HG03469 (cell line): ENCODE measurements at regions not wholly inside any gene's neighbourhood (a gene's known extent, or its start where the extent isn't known, plus 50 kb on each side); places are given as distances from the start of the nearest gene placed in this dataset.

ENCODE experiments used
- ATAC-seq: cut with Tn5 transposase; IDR thresholded peaks from one replicate; pipeline ENCODE4 v1.9.1; 2021; ENCODE audit warnings: mild to moderate bottlenecking, moderate library complexity, moderate number of reproducible peaks; ENCODE audit not compliant: unreplicated experiment

DNA sequence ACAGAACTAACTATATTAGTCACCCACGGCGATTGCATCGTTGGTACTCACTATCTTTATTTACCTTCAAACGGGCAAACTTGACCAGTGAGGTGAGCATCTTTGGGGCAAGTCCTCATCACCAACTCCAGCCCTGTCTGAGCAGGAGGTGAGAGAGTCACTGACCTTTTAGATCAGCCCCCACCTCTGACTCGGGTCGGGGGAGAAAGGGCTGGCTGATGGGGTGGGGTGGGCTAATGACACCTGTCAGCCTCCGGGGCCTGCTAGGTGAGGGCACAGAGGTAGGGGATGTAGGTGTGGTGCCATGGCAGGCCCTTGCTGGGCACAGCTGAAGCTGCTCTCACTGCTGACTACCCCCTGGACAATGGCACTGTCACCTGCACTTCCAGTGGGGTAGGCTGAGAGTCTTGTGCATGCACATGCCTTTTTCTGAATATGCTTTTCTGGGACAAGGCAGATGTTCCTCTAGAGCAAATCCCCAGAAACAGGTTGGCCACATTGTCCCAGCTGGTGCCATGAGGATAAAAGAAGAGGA is 359.5 kb upstream of the MKI67 start:
- ATAC-seq: no peak

DNA sequence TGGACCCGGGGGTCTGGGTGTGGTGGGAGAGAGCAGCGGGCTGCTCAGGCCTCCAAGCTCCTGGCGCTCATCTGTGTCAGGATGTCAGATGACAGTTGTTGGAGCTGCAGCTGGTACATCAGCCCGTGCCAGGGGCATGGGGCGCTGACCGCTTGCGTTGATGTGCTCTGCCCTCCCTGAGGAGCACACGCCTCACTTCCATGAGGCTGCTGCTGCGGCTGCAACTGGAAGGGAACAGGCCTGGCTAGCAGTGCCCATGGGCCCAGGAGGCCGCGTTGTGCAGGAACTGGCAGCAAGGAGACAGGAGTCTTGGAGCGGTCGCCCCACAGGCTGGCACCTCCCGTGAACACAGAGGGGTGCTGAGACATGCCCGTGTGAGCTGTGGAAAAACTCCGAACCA is 361.3 kb upstream of the MKI67 start:
- ATAC-seq: no peak

GRCh38 chr10:128489324-128490247 is 363.4 kb upstream of the MKI67 start:
- ATAC-seq: no peak

DNA sequence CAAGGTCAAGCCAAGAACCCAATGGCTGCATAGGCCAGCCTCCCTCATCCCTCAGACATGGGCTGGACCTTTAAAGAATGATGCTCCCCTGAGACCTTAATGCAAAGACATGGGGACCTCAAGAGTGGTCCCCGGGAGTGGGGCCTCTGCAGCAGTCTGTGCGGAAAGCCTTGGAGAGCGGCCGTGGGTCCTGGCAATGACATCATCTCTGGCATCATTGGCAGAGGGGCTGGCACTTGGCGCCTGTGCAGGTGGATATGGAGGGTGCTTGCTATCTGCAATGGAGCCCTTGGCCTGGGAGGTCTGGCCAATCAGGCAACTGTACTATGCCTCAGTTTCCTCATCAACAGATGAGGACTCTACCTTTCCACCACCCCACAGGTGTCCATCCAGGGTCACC is 365.5 kb upstream of the MKI67 start:
- no peak for ATAC-seq

DNA sequence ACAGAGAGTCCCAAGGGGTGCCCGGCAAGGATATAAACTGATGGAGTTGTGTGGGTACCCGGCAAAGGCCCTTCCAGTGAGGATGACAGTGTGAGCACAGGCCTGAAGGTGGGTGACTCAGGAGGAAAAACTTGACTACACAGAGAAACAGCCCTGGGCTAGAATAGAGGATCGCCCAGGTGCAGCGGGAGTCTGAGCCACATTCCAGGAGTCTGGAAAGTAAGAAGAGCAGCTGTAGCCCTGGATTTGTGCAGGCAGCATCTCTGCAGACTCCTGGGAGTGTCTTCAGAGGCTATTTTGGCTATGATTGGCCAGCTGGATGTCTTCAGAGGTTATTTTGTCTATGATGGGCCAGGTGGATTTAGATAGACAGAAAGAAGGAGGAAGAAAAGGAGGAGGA is 367.6 kb upstream of the MKI67 start:
- ATAC-seq: no peak

DNA sequence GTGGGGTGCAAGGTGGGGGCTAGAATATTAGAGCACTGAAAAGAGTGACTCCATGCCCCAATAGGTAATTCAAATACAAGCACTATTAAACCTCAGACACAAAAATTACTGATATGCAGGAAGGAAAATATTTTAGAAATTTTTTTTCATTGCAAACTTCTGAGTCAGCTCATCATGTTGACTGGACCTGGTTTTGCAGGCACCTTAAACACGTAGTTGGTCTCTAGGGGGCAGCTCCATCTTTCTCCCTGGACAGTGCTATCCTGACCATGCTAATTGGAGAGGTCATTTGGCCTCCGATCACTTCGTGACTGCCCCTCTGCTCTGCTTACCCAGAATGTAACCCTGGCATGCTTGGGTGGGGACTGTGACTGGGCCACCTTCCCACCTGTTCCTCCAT is 368.4 kb upstream of the MKI67 start:
- no peak for ATAC-seq

DNA sequence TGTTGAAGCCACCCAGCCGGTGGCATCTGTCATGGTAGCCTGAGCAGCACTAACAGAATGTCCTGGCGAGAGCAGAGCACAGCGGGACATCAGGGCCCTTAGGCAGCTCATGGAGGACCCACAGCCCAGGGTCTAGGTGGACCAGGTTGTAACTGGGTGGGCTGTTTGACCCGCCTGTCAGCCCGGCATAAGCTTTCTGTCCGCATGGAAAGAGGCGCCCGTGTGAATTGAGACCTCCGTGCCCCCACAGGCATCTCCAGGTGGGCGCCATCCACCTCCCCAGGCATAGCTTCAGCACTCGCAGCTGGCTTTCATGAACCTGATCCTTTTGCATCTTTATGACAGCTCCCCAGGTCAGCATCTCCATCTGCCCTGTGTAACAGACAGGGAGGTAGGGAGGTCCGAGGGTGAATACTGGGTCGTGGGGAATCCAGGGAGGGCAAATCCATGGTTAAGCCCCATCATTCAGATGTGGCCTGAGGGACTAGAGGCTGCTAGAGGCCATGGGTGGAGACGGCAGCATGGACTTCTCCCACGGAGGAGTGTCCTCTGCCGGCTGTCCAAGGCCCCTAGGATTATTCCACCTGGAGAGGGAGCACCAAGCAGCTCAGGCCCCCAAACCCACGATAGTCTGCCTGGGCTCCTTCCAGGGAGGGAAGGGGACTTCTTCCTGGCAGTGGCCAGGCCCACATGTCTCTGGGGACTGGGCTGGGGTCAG is 371.6 kb upstream of the MKI67 start:
- ATAC-seq: no peak

DNA sequence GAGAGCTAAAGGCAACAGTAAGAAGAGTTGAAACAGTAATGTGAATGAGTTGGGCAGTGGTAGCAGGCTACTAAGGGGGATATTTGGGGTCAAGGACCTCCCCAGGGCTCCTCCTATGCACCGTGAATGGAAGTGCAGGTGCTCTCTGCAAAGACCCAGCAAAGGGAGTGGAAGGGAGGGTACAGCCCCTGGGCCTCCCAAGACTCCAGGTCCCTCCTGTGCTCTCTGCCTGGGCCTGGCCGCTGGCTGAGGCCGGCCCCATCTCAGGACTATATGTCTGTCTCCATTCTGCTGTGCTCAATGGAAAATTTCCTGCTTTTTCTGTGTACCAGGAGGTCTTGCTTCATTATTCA is 372.1 kb upstream of the MKI67 start:
- no peak for ATAC-seq

DNA sequence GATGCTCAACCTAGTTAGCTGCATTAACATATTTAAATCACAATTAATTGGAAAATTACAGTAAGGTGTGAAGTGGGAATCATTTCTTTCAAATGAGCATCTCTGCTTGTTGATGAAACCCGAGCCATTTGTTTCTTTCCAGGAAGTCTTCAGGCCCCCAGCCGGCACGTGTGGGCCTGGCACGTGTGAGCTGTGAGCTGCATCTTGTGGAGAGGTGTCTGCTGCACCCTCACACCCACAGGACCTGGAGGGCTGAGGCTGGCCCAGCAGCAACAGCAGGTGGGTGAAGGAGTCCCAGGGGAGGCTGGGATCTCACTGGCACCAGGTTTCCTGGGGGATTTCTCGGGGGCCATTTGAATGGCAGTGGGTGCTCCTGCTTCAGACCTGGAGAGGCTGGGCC is 372.5 kb upstream of the MKI67 start:
- ATAC-seq: no peak

DNA sequence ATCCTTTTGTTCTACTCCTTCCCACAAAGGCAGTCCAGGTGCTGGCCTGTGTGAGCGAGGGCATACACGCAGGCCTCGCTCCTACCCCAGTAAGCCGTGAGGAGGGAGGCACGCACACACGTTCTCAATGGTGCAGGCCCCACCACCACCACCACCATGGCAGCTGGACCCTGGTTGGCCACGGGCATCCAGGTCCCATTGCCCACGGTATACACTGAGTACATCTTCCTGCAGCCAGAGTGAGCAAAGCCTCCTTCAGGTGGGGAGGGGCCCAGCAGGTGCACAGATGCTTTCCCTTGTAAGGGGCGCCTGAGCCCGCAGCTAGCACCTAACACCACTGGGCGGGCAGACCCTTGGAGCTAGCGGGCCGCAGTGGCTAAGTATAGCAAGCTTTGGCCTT is 373.3 kb upstream of the MKI67 start:
- no peak for ATAC-seq

- no peak for ATAC-seq
These were observed 373.7 kb upstream of the MKI67 start for GRCh38 chr10:128499956-128500355.

GRCh38 chr10:128500642-128501041 is 374.4 kb upstream of the MKI67 start:
- ATAC-seq: no peak

- ATAC-seq: no peak
These were observed 379.1 kb upstream of the MKI67 start for GRCh38 chr10:128505346-128505745.

- no peak for ATAC-seq
These were observed 380.2 kb upstream of the MKI67 start for GRCh38 chr10:128506423-128506822.

DNA sequence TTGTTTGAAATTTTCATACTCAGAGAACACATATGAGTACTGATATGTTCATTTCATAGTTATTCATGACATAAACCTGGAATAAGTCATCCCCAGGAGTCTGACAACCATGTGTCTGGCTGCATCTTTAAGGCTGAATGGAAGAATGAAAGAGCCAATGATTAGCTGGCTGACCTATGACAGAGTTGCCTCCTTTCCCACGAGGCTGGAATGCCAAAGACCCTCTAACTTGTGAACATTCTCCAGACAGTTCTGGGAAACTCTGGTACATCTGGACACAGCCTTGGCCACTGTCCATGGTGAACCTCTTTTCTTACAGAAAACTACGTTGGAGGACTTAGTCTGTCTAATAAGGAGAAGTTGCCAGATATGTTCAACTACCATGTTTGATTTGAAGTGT is 380.8 kb upstream of the MKI67 start:
- no peak for ATAC-seq

DNA sequence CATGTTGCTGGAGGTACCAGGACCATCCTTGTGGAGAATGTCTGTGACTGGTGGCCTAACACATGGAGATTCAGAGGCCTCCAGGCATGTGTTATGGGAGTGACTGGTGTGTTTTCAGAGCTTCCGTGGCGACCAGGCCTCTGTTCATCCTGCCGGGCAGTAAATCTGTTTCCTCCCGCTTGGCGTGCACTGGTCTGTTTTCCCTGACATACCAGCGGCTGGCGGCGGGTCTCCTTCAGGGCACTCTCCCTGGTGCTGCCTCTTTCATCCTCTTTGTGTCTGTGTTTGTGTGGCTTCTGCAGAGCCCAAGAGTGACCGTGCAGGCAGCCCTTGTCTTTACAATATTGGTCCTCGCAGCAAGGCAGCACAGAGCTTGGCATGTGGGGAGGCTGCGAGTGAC is 385.1 kb upstream of the MKI67 start:
- no peak for ATAC-seq

GRCh38 chr10:128512767-128513166 is 386.5 kb upstream of the MKI67 start:
- ATAC-seq: no peak

- ATAC-seq: no peak
These were observed 388.3 kb upstream of the MKI67 start for GRCh38 chr10:128514536-128514935.

GRCh38 chr10:128516180-128516579 is 390.0 kb upstream of the MKI67 start:
- ATAC-seq: no peak

GRCh38 chr10:128517167-128517566 is 390.9 kb upstream of the MKI67 start:
- no peak for ATAC-seq

- ATAC-seq: no peak
These were observed 391.8 kb upstream of the MKI67 start for GRCh38 chr10:128518000-128518399.

DNA sequence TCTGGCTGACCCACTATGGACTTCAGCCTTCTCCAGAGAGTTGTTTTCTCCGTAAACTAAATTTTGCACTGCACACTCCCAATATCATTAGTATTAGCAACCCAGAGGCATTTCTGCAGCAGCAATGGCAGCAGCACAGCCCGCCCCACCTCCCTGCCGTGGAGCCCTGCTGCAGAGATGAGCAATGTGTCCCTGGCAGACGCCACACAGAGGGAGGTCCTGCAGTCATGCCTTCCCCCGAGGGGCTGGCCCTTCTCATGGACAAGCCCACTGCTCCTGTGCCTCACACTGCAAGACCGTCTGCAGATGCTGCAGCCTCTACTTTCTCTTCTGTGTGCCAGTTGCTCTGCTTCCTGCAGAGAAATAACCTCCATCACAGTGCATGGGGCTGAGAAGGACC is 393.4 kb upstream of the MKI67 start:
- no peak for ATAC-seq
